HT1080 (cell line): ENCODE measurements at regions not wholly inside any gene's neighbourhood (a gene's known extent, or its start where the extent isn't known, plus 50 kb on each side); places are given as distances from the start of the nearest gene placed in this dataset.

Source experiments
- DNase-seq: peaks from one replicate; pipeline ENCODE4 v3.0.0-alpha.2; 2015; ENCODE audit warnings: low read depth

GRCh38 chr4:4746444-4746843 lies 113.0 kb upstream of the MSX1 start:
- DNase-seq, result no peak

- DNase-seq, result no peak
These were observed 119.4 kb upstream of the MSX1 start for GRCh38 chr4:4740071-4740470.

GRCh38 chr4:4735870-4736269 lies 123.6 kb upstream of the MSX1 start:
- no peak for DNase-seq

GRCh38 chr4:4735136-4735750 lies 124.2 kb upstream of the MSX1 start:
- no peak for DNase-seq

- DNase-seq, result no peak
These were observed 125.0 kb upstream of the MSX1 start for GRCh38 chr4:4734425-4734824.

GRCh38 chr4:4733663-4734062 lies 125.8 kb upstream of the MSX1 start:
- DNase-seq, result no peak

- DNase-seq, result no peak
These were observed 129.2 kb upstream of the MSX1 start for GRCh38 chr4:4730249-4730648.

- DNase-seq, result no peak
These were observed 130.3 kb upstream of the MSX1 start for GRCh38 chr4:4729206-4729605.

- DNase-seq, result no peak
These were observed 131.9 kb upstream of the MSX1 start for GRCh38 chr4:4727536-4727935.

- DNase-seq, result peak; percentile 30
These were observed 133.4 kb upstream of the MSX1 start for GRCh38 chr4:4726051-4726450.

GRCh38 chr4:4724321-4724720 lies 135.1 kb upstream of the MSX1 start:
- DNase-seq, result no peak

GRCh38 chr4:4721636-4722035 lies 137.8 kb upstream of the MSX1 start:
- no peak for DNase-seq

- no peak for DNase-seq
These were observed 138.8 kb upstream of the MSX1 start for GRCh38 chr4:4720646-4721045.

- no peak for DNase-seq
These were observed 140.0 kb upstream of the MSX1 start for GRCh38 chr4:4719436-4719835.

- peak; percentile 22 for DNase-seq
These were observed 141.8 kb upstream of the MSX1 start for GRCh38 chr4:4717692-4718091.

- DNase-seq, result peak; percentile 37
These were observed 145.1 kb upstream of the MSX1 start for GRCh38 chr4:4714331-4714730.

- DNase-seq, result peak; percentile 8
These were observed 146.5 kb upstream of the MSX1 start for GRCh38 chr4:4712800-4713528.

GRCh38 chr4:4711902-4712301 lies 147.6 kb upstream of the MSX1 start:
- DNase-seq, result no peak

- no peak for DNase-seq
These were observed 149.7 kb upstream of the MSX1 start for GRCh38 chr4:4709736-4710135.

GRCh38 chr4:4704267-4704666 lies 155.2 kb upstream of the MSX1 start:
- peak; percentile 50 for DNase-seq

- DNase-seq, result no peak
These were observed 155.7 kb upstream of the STX18 start for GRCh38 chr4:4697584-4697983.

GRCh38 chr4:4696530-4696929 lies 154.7 kb upstream of the STX18 start:
- no peak for DNase-seq

GRCh38 chr4:4695497-4695896 lies 153.6 kb upstream of the STX18 start:
- DNase-seq, result no peak
